SK-N-MC (cell line): ENCODE measurements at regions not wholly inside any gene's neighbourhood (a gene's known extent, or its start where the extent isn't known, plus 50 kb on each side); places are given as distances from the start of the nearest gene placed in this dataset.

Experiments used
- EZH2 ChIP-seq: fragments of 200-600 bp; sonication (generic); IDR thresholded peaks from one replicate; pipeline ENCODE4 v1.6.1; 2017; ENCODE audit warnings: antibody characterized with exemption
- FOXP2 ChIP-seq: optimal IDR thresholded peaks from 2 replicates; pipeline ENCODE3; 2011; ENCODE audit warnings: mild to moderate bottlenecking, moderate library complexity; ENCODE audit not compliant: insufficient read depth; ENCODE audit errors: extremely low read length, control extremely low read depth
- POLR2AphosphoS5 ChIP-seq: IDR thresholded peaks from 2 replicates; pipeline ENCODE4 v1.6.1; 2012; ENCODE audit warnings: mild to moderate bottlenecking, low read depth, low read length, borderline replicate concordance

- TF ChIP-seq EZH2 (no peak), POLR2AphosphoS5 (no peak), FOXP2 (no peak)
Measured at GRCh38 chr5:120219988-120220387, 244.1 kb upstream of the PRR16 start.
